ENCODE measurements at regions not wholly inside any gene's neighbourhood (a gene's known extent, or its start where the extent isn't known, plus 50 kb on each side); places are given as distances from the start of the nearest gene placed in this dataset.

GRCh38 chr1:95744731-95745130, 510.7 kb downstream of the RWDD3 start:
- intact Hi-C loops (cut with DNase I, micrococcal nuclease) = no loop called here
- DNase-seq = no peak
- TF ChIP-seq CTCF (IDR thresholded peaks at IDR 0.05) = no peak
- no peaks in the 10 kb centered on the region for H3K4me1 ChIP-seq (ENCODE audit: low read depth)
- no peaks in the 10 kb centered on the region for H3K9me3 ChIP-seq
- H3K36me3 ChIP-seq (ENCODE audit: low read depth) = no peaks in the 10 kb centered on the region
- no peak overlapping the region for H3K4me3 ChIP-seq
- ATAC-seq = no peak

GRCh38 chr1:95752515-95753381, 518.7 kb downstream of the RWDD3 start:
- no peak overlapping the region for H3K4me3 ChIP-seq
- peaks cover 33% of the 10 kb centered on the region for H3K9me3 ChIP-seq
- ATAC-seq = no peak
- DNase-seq = no peak
- no peak for TF ChIP-seq CTCF (IDR thresholded peaks at IDR 0.05)
- intact Hi-C loops (cut with DNase I, micrococcal nuclease) = no loop called here
- no peaks in the 10 kb centered on the region for H3K4me1 ChIP-seq (ENCODE audit: low read depth)
- H3K36me3 ChIP-seq (ENCODE audit: low read depth) = no peaks in the 10 kb centered on the region

GRCh38 chr1:95753382-95754016, 519.5 kb downstream of the RWDD3 start:
- Histone ChIP-seq H3K36me3 (ENCODE audit: low read depth) (no peaks in the 10 kb centered on the region), H3K4me1 (ENCODE audit: low read depth) (no peaks in the 10 kb centered on the region), H3K9me3 (peaks cover 33% of the 10 kb centered on the region), H3K4me3 (no peak overlapping the region)
- intact Hi-C loops (cut with DNase I, micrococcal nuclease) = no loop called here
- DNase-seq (no peak), ATAC-seq (no peak)
- no peak for TF ChIP-seq CTCF (IDR thresholded peaks at IDR 0.05)

- no peak for ATAC-seq
- no peak for TF ChIP-seq CTCF (IDR thresholded peaks at IDR 0.05)
- intact Hi-C loops (cut with DNase I, micrococcal nuclease) = no loop called here
- no peak for DNase-seq
- Histone ChIP-seq H3K4me1 (ENCODE audit: low read depth) (no peaks in the 10 kb centered on the region), H3K36me3 (ENCODE audit: low read depth) (no peaks in the 10 kb centered on the region), H3K9me3 (peaks cover 33% of the 10 kb centered on the region), H3K4me3 (no peak overlapping the region)
Observed at GRCh38 chr1:95754412-95754811, 520.4 kb downstream of the RWDD3 start.

GRCh38 chr1:95766036-95766435, 532.0 kb downstream of the RWDD3 start:
- Histone ChIP-seq H3K9me3 (peaks cover 4% of the 10 kb centered on the region), H3K4me3 (no peak overlapping the region), H3K36me3 (ENCODE audit: low read depth) (no peaks in the 10 kb centered on the region), H3K4me1 (ENCODE audit: low read depth) (no peaks in the 10 kb centered on the region)
- ATAC-seq (no peak), DNase-seq (no peak)
- intact Hi-C loops (cut with DNase I, micrococcal nuclease) = no loop called here
- TF ChIP-seq CTCF (IDR thresholded peaks at IDR 0.05) = no peak

Data from mucosa of descending colon (tissue), 3 donors.